Gastrocnemius medialis (tissue), 4 donors: ENCODE measurements at regions not wholly inside any gene's neighbourhood (a gene's known extent, or its start where the extent isn't known, plus 50 kb on each side); places are given as distances from the start of the nearest gene placed in this dataset.

Experiments used
- ATAC-seq, 2 donors: fragments of 150-250 bp; one replicate each; pipeline ENCODE4 v1.9.1; 2016
- DNase-seq, 2 donors: peaks; one replicate each; pipeline ENCODE4 v3.0.0-alpha.2; 2019
- H3K27ac ChIP-seq, 4 donors: fragments of 200-600 bp; sonication (generic); 1 replicate in 1 of 4; 2 replicates in 3 of 4; pipeline ENCODE4 v1.5.1; 2016 to 2018; ENCODE audit warnings: mild to moderate bottlenecking in 2 of 4, moderate library complexity in 1 of 4
- H3K27me3 ChIP-seq, 3 donors: fragments of 200-600 bp; sonication (generic) in 2 of 3; 1 replicate in 1 of 3; 2 replicates in 2 of 3; pipeline versions ENCODE4 v1.5.1 to v1.6.0; 2016 to 2019; ENCODE audit warnings: mild to moderate bottlenecking in 1 of 3, moderate library complexity in 1 of 3
- H3K36me3 ChIP-seq, 2 donors: fragments of 200-600 bp; sonication (generic) in 1 of 2; one replicate each; pipeline ENCODE4 v1.5.1; 2017 to 2018
- H3K4me1 ChIP-seq, 2 donors: fragments of 200-600 bp; sonication (generic) in 1 of 2; one replicate each; pipeline ENCODE4 v1.5.1; 2016 to 2017; ENCODE audit warnings: mild to moderate bottlenecking in 2 of 2
- H3K4me3 ChIP-seq, 4 donors: fragments of 200-600 bp; sonication (generic) in 3 of 4; 1 replicate in 1 of 4; 2 replicates in 3 of 4; pipeline ENCODE4 v1.5.1; 2016 to 2019; ENCODE audit warnings: mild to moderate bottlenecking in 2 of 4
- H3K9me3 ChIP-seq, 3 donors: fragments of 200-600 bp; sonication (generic) in 2 of 3; 1 replicate in 1 of 3; 2 replicates in 2 of 3; pipeline ENCODE4 v1.5.1; 2016 to 2019
- POLR2A ChIP-seq, 2 donors: fragments of 450-650 bp; IDR thresholded peaks; one replicate each; pipeline ENCODE4 v1.6.1; 2017; ENCODE audit warnings: antibody characterized with exemption in 2 of 2, mild to moderate bottlenecking in 2 of 2, moderate library complexity in 2 of 2
- in situ Hi-C, 4 donors: fragments of 200-750 bp; cut with MboI; loops; one replicate each; pipeline versions ENCODE4 v1.15.0 to v1.8.0; 2017; ENCODE audit warnings: low sequenced_read_pairs in 4 of 4
- intact Hi-C: fragments of 100-400 bp; cut with DNase I; formaldehyde crosslinking; loops from one replicate; pipeline ENCODE4 v1.15.1; 2023; ENCODE audit warnings: low total_unique reads
- TF ChIP-seq, protein P1 (sequence below), 5 experiments: fragments of 450-650 bp in 3 of 5; fragments of 200-600 bp in 2 of 5; sonication (generic) in 2 of 5; IDR thresholded peaks in 4 of 5; conservative IDR thresholded peaks in 1 of 5; 1 replicate in 4 of 5; 2 replicates in 1 of 5; pipeline ENCODE4 v1.5.1; 2016 to 2019; ENCODE audit warnings: antibody characterized with exemption in 5 of 5, mild to moderate bottlenecking in 3 of 5, moderate library complexity in 3 of 5

DNA sequence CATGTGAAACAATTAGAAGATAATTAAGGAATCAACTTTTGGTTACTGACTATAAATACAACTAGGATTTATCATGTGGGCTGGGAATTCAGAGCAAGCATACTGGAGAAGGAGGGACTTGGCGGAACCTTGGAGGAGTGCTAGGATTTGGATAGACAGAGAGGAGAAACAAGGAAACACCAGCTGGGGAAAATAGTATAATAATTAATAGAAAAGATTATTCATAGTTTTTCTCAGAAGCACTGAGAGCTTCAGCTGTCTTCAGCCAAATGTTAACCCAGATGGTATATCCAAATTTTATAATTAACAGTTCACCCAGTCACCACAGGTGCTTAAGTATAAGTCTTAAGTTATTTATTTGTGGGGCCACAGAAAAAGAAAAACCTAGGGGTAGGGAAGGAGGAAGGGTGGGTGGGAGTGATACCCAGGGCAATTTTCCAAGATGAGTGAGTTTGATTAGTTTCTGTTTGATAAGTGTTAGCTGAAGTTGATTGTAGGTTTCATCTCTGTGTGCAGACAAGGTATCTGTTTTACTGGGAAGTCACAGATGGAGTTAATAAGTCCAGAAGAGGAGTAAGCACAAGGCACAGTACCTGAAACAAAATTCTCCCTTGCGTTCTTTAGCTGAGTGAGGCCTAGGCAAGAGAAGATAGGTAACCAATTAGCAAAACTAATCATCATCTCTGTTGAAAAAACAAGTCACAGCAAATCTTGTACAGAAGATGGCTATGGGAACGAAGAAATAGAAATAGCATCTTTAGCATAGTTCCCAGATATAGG, 175.5 kb downstream of the TFAP2B start:
- DNase-seq (no peak), ATAC-seq (no peak)
- Histone ChIP-seq H3K9me3 (no peaks in the 10 kb centered on the region), H3K27ac (no peak overlapping the region), H3K4me3 (no peak overlapping the region), H3K27me3 (no peaks in the 10 kb centered on the region), H3K4me1 (no peaks in the 10 kb centered on the region), H3K36me3 (no peaks in the 10 kb centered on the region)
- in situ Hi-C loops (no loop called here), intact Hi-C loops (no loop called here)
- TF ChIP-seq, protein P1, sequence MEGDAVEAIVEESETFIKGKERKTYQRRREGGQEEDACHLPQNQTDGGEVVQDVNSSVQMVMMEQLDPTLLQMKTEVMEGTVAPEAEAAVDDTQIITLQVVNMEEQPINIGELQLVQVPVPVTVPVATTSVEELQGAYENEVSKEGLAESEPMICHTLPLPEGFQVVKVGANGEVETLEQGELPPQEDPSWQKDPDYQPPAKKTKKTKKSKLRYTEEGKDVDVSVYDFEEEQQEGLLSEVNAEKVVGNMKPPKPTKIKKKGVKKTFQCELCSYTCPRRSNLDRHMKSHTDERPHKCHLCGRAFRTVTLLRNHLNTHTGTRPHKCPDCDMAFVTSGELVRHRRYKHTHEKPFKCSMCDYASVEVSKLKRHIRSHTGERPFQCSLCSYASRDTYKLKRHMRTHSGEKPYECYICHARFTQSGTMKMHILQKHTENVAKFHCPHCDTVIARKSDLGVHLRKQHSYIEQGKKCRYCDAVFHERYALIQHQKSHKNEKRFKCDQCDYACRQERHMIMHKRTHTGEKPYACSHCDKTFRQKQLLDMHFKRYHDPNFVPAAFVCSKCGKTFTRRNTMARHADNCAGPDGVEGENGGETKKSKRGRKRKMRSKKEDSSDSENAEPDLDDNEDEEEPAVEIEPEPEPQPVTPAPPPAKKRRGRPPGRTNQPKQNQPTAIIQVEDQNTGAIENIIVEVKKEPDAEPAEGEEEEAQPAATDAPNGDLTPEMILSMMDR (IDR thresholded peaks at IDR 0.05 in 4 of 5, conservative IDR thresholded peaks at IDR 0.05 in 1 of 5), result no peak
- no peak for TF ChIP-seq POLR2A (IDR thresholded peaks at IDR 0.05)

DNA sequence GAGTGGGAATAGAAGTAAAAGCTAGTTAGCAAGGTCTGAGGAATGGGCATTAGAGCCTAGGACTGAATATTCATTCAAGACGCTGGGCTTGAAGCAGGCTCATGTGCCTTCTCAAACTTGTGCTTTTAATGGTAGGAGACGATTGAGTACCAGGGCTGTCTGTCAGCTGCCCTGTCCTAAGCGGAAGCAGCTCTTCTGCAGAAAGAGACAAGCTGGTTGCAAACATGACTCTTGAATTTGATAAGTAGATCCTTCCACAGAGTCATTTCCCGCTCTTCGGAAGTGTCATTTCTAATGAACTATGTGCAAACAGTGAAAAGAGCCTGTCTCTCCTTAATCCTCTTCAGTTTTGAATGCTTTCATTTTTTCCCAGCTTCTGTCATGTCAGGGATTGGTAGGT, 176.4 kb downstream of the TFAP2B start:
- no peaks in the 10 kb centered on the region for H3K4me1 ChIP-seq
- in situ Hi-C loops, result no loop called here
- H3K36me3 ChIP-seq, result no peaks in the 10 kb centered on the region
- TF ChIP-seq POLR2A (IDR thresholded peaks at IDR 0.05), result no peak
- TF ChIP-seq, protein P1 (IDR thresholded peaks at IDR 0.05 in 4 of 5, conservative IDR thresholded peaks at IDR 0.05 in 1 of 5), result no peak
- no peaks in the 10 kb centered on the region for H3K27me3 ChIP-seq
- intact Hi-C loops, result no loop called here
- no peak overlapping the region for H3K4me3 ChIP-seq
- no peak overlapping the region for H3K27ac ChIP-seq
- no peak for DNase-seq
- no peaks in the 10 kb centered on the region for H3K9me3 ChIP-seq
- ATAC-seq, result no peak

DNA sequence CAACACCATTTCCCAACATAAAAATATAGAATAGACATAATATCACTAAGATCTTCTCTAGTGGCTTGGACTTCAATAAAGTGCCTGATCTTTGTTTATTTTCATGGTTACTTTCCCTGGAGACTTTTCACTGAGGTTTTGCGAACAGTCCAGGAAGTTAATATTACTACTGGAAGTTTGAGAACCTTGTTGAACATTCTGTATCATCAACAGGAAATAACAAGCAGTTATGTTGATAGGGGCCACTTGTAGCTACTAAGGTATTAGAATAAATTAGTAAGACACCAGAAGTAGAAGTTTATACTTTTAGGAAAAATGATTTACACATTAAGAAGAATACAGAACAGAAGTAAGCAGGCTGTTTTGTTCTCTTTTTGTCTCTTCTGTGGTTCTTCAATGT, 180.2 kb downstream of the TFAP2B start:
- in situ Hi-C loops (no loop called here), intact Hi-C loops (no loop called here)
- no peaks in the 10 kb centered on the region for H3K27me3 ChIP-seq
- peak overlapping the region; percentile 40 to 65 (median 48) for H3K27ac ChIP-seq
- H3K4me3 ChIP-seq, result no peak overlapping the region
- no peaks in the 10 kb centered on the region for H3K4me1 ChIP-seq
- TF ChIP-seq, protein P1 (IDR thresholded peaks at IDR 0.05 in 4 of 5, conservative IDR thresholded peaks at IDR 0.05 in 1 of 5), result no peak
- TF ChIP-seq POLR2A (IDR thresholded peaks at IDR 0.05), result no peak
- ATAC-seq (peak; percentile 42 to 56), DNase-seq (no peak)
- H3K36me3 ChIP-seq, result no peaks in the 10 kb centered on the region
- no peaks in the 10 kb centered on the region for H3K9me3 ChIP-seq

- H3K36me3 ChIP-seq, result no peaks in the 10 kb centered on the region
- H3K27me3 ChIP-seq, result no peaks in the 10 kb centered on the region
- DNase-seq (no peak), ATAC-seq (no peak)
- no peak overlapping the region for H3K4me3 ChIP-seq
- TF ChIP-seq, protein P1 (IDR thresholded peaks at IDR 0.05 in 4 of 5, conservative IDR thresholded peaks at IDR 0.05 in 1 of 5), result no peak
- TF ChIP-seq POLR2A (IDR thresholded peaks at IDR 0.05), result no peak
- H3K9me3 ChIP-seq, result no peaks in the 10 kb centered on the region
- in situ Hi-C loops (no loop called here), intact Hi-C loops (no loop called here)
- no peak overlapping the region for H3K27ac ChIP-seq
- H3K4me1 ChIP-seq, result no peaks in the 10 kb centered on the region
These were observed 182.7 kb downstream of the TFAP2B start for GRCh38 chr6:51001399-51001798.

DNA sequence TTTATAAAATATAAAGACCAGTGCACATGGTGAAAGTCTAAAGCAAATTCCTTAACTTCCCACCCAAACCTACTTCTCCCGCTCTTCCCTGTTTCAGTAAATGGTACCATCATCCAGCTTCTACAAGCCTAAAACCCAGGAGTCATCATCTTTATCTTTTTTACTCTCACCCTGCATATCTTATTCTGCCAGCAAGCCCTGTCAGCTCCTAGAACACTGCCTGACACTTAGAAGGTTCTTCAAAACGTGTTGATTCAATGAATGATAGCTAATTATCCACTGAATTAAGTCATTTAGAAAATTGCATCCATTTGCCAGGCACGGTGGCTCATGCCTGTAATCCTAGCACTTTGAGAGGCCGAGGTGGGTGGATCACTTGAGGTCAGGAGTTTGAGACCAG, 185.7 kb downstream of the TFAP2B start:
- Histone ChIP-seq H3K27me3 (no peaks in the 10 kb centered on the region), H3K36me3 (no peaks in the 10 kb centered on the region), H3K27ac (no peak overlapping the region), H3K9me3 (no peaks in the 10 kb centered on the region), H3K4me1 (no peaks in the 10 kb centered on the region), H3K4me3 (no peak overlapping the region)
- intact Hi-C loops, result no loop called here
- in situ Hi-C loops, result no loop called here
- no peak for TF ChIP-seq POLR2A (IDR thresholded peaks at IDR 0.05)
- TF ChIP-seq, protein P1 (IDR thresholded peaks at IDR 0.05 in 4 of 5, conservative IDR thresholded peaks at IDR 0.05 in 1 of 5), result no peak
- no peak for DNase-seq
- ATAC-seq, result no peak
